GM19395 (cell line): ENCODE measurements at regions not wholly inside any gene's neighbourhood (a gene's known extent, or its start where the extent isn't known, plus 50 kb on each side); places are given as distances from the start of the nearest gene placed in this dataset.
A peak's percentile ranks its signal among the peaks of the same experiment; 100 is the strongest.
"Not testable (repeated sequence)": the region's sequence is repeated elsewhere in the genome, so short reads cannot be mapped to it uniquely, and the experiment has no call there.

Experiments
- ATAC-seq: cut with Tn5 transposase; IDR thresholded peaks from one replicate; pipeline ENCODE4 v1.9.1; 2021; ENCODE audit warnings: mild to moderate bottlenecking, moderate library complexity; ENCODE audit not compliant: unreplicated experiment

GRCh38 chr2:132271794-132272193 lies 110.0 kb upstream of the ANKRD30BL start:
- ATAC-seq = not testable (repeated sequence)

- no peak for ATAC-seq
These were observed 111.0 kb upstream of the ANKRD30BL start for GRCh38 chr2:132272713-132273112.

- not testable (repeated sequence) for ATAC-seq
These were observed 111.8 kb upstream of the ANKRD30BL start for GRCh38 chr2:132273585-132273984.

GRCh38 chr2:132274000-132274399 lies 112.2 kb upstream of the ANKRD30BL start:
- no peak for ATAC-seq

- no peak for ATAC-seq
These were observed 113.6 kb upstream of the ANKRD30BL start for GRCh38 chr2:132275396-132275795.

- no peak for ATAC-seq
These were observed 114.8 kb upstream of the ANKRD30BL start for GRCh38 chr2:132276571-132276981.

- no peak for ATAC-seq
These were observed 116.5 kb upstream of the ANKRD30BL start for GRCh38 chr2:132278267-132278666.

GRCh38 chr2:132279344-132279743 lies 117.6 kb upstream of the ANKRD30BL start:
- no peak for ATAC-seq

GRCh38 chr2:132279930-132280615 lies 118.3 kb upstream of the ANKRD30BL start:
- no peak for ATAC-seq

GRCh38 chr2:132280912-132281311 lies 119.2 kb upstream of the ANKRD30BL start:
- ATAC-seq = no peak

- ATAC-seq = not testable (repeated sequence)
These were observed 120.4 kb upstream of the ANKRD30BL start for GRCh38 chr2:132282104-132282503.

- ATAC-seq = no peak
These were observed 121.2 kb upstream of the ANKRD30BL start for GRCh38 chr2:132282911-132283310.

- not testable (repeated sequence) for ATAC-seq
These were observed 124.6 kb upstream of the ANKRD30BL start for GRCh38 chr2:132286289-132286911.

- ATAC-seq = not testable (repeated sequence)
These were observed 126.2 kb upstream of the ANKRD30BL start for GRCh38 chr2:132287910-132288309.

- not testable (repeated sequence) for ATAC-seq
These were observed 127.4 kb upstream of the ANKRD30BL start for GRCh38 chr2:132289138-132289537.

GRCh38 chr2:132289812-132290211 lies 126.8 kb upstream of the GPR39 start:
- ATAC-seq = not testable (repeated sequence)

GRCh38 chr2:132300592-132301378 lies 115.8 kb upstream of the GPR39 start:
- peak; percentile 64 for ATAC-seq

GRCh38 chr2:132304661-132305380 lies 111.8 kb upstream of the GPR39 start:
- not testable (repeated sequence) for ATAC-seq

- ATAC-seq = not testable (repeated sequence)
These were observed 108.9 kb upstream of the GPR39 start for GRCh38 chr2:132307613-132308198.

- not testable (repeated sequence) for ATAC-seq
These were observed 107.4 kb upstream of the GPR39 start for GRCh38 chr2:132309203-132309602.

- ATAC-seq = not testable (repeated sequence)
These were observed 101.1 kb upstream of the GPR39 start for GRCh38 chr2:132315546-132315945.
